NCI-H748 (cell line): ENCODE measurements at regions not wholly inside any gene's neighbourhood (a gene's known extent, or its start where the extent isn't known, plus 50 kb on each side); places are given as distances from the start of the nearest gene placed in this dataset.
A peak's percentile ranks its signal among the peaks of the same experiment; 100 is the strongest.
"Not testable (repeated sequence)": the region's sequence is repeated elsewhere in the genome, so short reads cannot be mapped to it uniquely, and the experiment has no call there.

Experiments used
- DNase-seq: peaks from one replicate; lab custom pipeline; 2025; ENCODE audit not compliant: unreplicated experiment; lab: John Stamatoyannopoulos, UW

- no peak for DNase-seq
Measured at GRCh38 chr10:63836666-63837442, 315.7 kb downstream of the REEP3 start.

- no peak for DNase-seq
Measured at GRCh38 chr10:63841761-63842160, 320.6 kb downstream of the REEP3 start.

GRCh38 chr10:63843107-63843506, 321.9 kb downstream of the REEP3 start:
- no peak for DNase-seq

DNA sequence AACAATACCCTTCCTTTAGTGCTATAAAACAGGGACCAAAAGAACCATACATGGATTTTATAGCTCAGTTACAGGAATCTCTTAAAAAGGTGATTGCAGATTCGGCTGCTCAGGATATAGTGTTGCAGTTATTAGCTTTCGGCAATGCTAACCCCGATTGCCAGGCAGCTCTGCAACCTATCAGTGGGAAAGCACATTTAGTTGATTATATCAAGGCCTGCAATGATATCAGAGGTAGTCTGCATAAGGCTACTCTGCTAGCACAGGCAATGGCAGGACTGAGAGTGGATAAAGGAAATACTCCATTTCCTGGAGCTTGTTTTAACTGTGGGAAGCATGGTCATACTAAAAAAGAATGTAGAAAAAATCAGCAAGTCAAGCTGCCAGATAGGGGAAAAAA, 327.7 kb downstream of the REEP3 start:
- not testable (repeated sequence) for DNase-seq

GRCh38 chr10:63862860-63863259, 341.7 kb downstream of the REEP3 start:
- DNase-seq, result no peak

DNA sequence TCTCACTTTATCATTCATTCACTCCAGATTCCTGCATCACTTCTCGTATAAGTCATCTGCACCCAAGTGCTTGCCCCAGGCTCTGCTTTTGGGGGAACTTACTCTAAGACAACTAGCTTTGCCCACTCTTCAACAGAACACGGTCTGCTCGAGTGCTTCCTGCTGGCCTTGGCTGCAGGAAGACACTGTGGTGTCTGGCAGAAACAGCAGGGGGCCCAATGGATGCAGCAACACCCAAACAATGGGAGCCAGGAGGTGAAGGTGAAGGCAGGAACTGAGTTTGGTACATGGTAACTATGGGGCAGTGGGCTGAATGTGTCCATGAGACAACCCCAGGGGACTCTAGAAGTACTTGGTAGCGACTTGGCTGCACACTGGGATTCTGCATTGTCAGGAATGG, 344.0 kb downstream of the REEP3 start:
- no peak for DNase-seq

DNA sequence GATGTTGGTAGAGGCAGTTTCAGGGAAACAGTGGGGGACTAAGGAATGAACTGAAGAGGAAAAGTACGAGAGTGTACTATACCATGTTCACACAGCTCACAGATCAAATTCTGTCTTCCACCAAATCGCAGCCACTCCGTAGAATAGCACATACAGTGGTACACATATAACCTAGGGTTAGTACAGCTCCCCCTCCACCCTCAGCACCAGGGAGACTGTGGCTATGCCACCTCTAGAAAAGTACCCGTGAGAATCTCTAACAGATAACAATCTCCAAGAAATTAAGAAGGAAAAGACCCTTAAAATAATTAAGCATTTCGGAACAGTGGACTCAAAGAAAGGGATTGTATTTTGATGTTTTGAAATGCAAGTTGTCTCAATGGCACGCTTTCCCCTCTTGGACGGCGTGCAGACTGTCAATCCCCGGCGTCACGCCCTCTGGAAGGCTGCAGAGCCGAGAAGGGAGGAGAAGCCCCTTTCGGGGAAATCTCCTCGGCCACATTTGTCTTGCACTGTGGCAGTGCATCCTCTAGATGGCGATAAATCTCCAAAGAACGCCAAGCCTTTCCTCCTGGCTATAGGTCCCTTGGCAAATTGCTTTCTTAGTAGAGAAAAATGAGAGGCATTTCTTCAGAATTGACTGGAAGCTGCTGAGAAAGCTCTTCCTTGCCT, 345.0 kb downstream of the REEP3 start:
- DNase-seq, result peak; percentile 57

DNA sequence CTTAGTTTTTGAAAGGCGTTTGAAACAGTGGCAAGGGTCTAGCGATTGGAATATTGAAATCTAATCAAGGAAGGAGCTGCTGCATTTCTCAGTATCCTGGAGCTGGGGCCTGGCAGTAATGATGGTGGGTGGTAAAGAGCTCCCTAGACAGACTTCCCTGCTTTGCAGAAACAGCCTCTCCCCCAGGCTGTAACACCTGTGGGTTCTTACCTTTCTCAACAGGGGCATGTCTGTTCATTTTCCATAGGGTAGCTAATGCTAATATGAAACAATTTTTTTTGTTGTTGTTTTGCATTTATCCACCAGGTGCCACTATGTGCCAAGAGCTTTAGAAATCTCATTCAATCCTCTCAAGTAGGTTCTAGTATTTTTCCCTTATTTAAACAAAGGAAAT, 345.5 kb downstream of the REEP3 start:
- peak; percentile 15 for DNase-seq

DNA sequence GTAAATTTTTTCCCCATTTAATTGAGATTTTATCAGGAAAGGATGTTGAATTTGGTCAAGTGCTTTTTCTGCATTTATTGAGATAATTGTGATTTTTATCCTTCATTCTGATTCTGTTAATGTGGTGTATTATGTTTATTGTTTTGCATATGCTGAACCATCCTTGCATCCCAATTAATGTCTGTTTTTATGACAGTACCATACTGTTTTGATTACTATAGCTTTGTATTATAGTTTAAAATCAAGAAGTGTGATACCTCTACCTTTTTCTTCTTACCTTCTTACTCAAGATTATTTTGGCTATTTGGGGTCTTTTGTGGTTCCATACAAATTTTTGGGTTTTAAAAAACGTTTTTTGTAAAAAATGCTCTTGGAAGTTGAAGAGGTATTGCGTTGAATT, 357.2 kb downstream of the REEP3 start:
- DNase-seq, result no peak

DNA sequence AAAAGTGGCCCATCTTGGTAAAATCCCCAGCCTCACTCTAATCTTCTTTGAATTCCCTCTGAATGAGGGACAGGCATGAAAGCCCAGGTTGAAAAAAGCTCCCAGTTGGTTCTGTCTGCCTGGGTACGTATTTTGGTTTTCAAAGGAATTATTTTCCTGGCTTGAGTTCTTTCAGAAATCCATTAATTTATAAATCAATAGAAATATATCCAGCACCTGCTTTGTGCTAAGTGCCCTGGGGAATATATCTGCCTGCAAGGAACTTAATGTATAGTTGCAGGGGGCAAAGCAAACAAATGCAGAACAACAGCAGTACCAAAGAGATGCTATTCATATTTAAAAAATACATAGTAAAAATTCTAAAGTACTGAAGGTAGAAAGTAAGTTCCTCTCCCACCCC, 362.7 kb downstream of the REEP3 start:
- DNase-seq, result peak; percentile 55

- DNase-seq, result peak; percentile 51
Measured at GRCh38 chr10:63884426-63884825, 363.2 kb downstream of the REEP3 start.

- no peak for DNase-seq
Measured at GRCh38 chr10:63885156-63885555, 364.0 kb downstream of the REEP3 start.

DNA sequence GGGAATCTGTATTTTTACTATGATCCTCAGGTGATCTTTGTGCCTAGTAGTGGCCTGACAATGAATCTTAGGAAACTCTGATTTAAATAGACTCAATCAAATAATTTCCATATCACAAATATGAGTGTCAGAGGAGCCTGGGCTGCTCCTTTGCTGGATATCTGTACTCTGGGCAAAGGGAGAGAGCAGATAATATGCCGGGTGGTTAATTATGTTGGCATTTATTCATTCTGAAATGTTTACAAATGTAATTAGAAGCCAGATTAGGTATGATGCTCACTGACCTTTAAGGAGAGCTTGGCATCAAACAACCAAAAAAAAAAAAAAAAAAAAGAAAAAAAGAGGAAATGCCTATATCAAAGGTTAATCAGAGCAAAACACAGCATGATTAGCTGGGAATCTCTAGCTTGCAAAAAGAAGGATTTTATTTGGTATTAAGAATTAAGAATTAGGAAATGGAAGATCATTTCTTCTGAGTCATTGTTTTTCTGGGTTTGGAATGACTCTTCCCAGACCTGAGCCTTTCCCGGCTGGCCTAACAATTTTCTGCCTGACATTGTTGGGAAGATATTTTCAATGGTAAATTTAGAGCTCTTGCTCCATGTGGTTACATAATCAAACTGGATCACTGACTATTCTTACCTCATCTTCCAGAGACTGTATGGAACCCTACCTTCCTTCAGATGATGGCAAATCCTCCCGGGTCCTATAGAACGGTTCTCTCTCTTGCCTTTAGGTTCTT, 365.3 kb downstream of the REEP3 start:
- DNase-seq, result no peak

DNA sequence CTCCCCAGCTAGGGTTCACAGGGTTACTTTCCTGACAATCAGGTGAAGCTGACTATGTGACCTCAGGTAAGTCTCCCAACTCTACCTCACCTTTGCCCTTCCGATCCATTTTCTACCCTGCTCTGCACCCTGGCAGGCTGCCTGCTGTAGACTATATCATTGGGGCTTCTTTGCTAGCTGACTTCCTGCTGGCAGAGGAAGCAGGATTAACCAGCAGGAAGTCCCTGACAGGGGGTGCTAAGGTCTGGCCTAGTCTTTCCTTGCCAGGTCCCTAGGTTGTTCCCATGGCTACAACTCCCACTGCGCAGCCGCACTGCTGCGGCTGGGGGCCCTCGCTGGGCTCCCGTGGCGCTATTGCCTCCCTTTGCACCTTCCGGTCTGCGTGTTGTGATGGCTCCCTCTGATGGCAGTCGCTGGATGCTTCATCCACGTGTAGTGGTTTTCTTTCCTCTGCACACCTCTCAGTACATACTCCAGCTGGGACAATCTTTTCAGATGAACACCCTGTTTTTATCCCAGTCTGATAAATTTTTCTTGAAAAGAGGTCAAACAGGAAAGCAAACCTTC, 365.9 kb downstream of the REEP3 start:
- peak; percentile 5 for DNase-seq

GRCh38 chr10:63887600-63888370, 366.6 kb downstream of the REEP3 start:
- DNase-seq, result no peak

GRCh38 chr10:63889803-63890202, 368.6 kb downstream of the REEP3 start:
- DNase-seq, result no peak

- DNase-seq, result no peak
Measured at GRCh38 chr10:63896992-63897391, 375.8 kb downstream of the REEP3 start.

- peak; percentile 46 for DNase-seq
Measured at GRCh38 chr10:63899673-63900300, 378.6 kb downstream of the REEP3 start.

- no peak for DNase-seq
Measured at GRCh38 chr10:63901228-63901627, 380.0 kb downstream of the REEP3 start.

- DNase-seq, result no peak
Measured at GRCh38 chr10:63901881-63902280, 380.7 kb downstream of the REEP3 start.
